Myocyte (in vitro differentiated cells): ENCODE measurements at regions not wholly inside any gene's neighbourhood (a gene's known extent, or its start where the extent isn't known, plus 50 kb on each side); places are given as distances from the start of the nearest gene placed in this dataset.

Experiments used
- DNase-seq: peaks from one replicate; pipeline ENCODE4 v3.0.0-alpha.2; 2012; ENCODE audit warnings: low read depth

- DNase-seq, result no peak
Observed at GRCh38 chr5:51027271-51027670, 356.0 kb upstream of the ISL1 start.

GRCh38 chr5:51028394-51028793 is 354.9 kb upstream of the ISL1 start:
- no peak for DNase-seq

GRCh38 chr5:51033215-51033614 is 350.0 kb upstream of the ISL1 start:
- DNase-seq, result no peak

- DNase-seq, result no peak
Observed at GRCh38 chr5:51034222-51034901, 348.9 kb upstream of the ISL1 start.

GRCh38 chr5:51039424-51040329 is 343.6 kb upstream of the ISL1 start:
- DNase-seq, result no peak

- no peak for DNase-seq
Observed at GRCh38 chr5:51043745-51044144, 339.5 kb upstream of the ISL1 start.

- DNase-seq, result no peak
Observed at GRCh38 chr5:51047369-51047768, 335.9 kb upstream of the ISL1 start.

- DNase-seq, result no peak
Observed at GRCh38 chr5:51053361-51053760, 329.9 kb upstream of the ISL1 start.

- no peak for DNase-seq
Observed at GRCh38 chr5:51060953-51061352, 322.3 kb upstream of the ISL1 start.

GRCh38 chr5:51072937-51073336 is 310.3 kb upstream of the ISL1 start:
- DNase-seq, result no peak

- DNase-seq, result no peak
Observed at GRCh38 chr5:51082741-51083140, 300.5 kb upstream of the ISL1 start.

- no peak for DNase-seq
Observed at GRCh38 chr5:51091816-51092215, 291.4 kb upstream of the ISL1 start.

- DNase-seq, result no peak
Observed at GRCh38 chr5:51095486-51095885, 287.8 kb upstream of the ISL1 start.

- no peak for DNase-seq
Observed at GRCh38 chr5:51096859-51097258, 286.4 kb upstream of the ISL1 start.

- DNase-seq, result no peak
Observed at GRCh38 chr5:51099173-51099853, 283.9 kb upstream of the ISL1 start.

GRCh38 chr5:51104556-51104955 is 278.7 kb upstream of the ISL1 start:
- DNase-seq, result no peak

GRCh38 chr5:51109786-51110410 is 273.4 kb upstream of the ISL1 start:
- no peak for DNase-seq

GRCh38 chr5:51131266-51131665 is 252.0 kb upstream of the ISL1 start:
- no peak for DNase-seq

- DNase-seq, result no peak
Observed at GRCh38 chr5:51138164-51138563, 245.1 kb upstream of the ISL1 start.

GRCh38 chr5:51148437-51148836 is 234.8 kb upstream of the ISL1 start:
- no peak for DNase-seq

- DNase-seq, result no peak
Observed at GRCh38 chr5:51156222-51156621, 227.0 kb upstream of the ISL1 start.

GRCh38 chr5:51156838-51157237 is 226.4 kb upstream of the ISL1 start:
- DNase-seq, result no peak
